ENCODE measurements at regions not wholly inside any gene's neighbourhood (a gene's known extent, or its start where the extent isn't known, plus 50 kb on each side); places are given as distances from the start of the nearest gene placed in this dataset.
"Not testable (repeated sequence)": the region's sequence is repeated elsewhere in the genome, so short reads cannot be mapped to it uniquely, and the experiment has no call there.

DNA sequence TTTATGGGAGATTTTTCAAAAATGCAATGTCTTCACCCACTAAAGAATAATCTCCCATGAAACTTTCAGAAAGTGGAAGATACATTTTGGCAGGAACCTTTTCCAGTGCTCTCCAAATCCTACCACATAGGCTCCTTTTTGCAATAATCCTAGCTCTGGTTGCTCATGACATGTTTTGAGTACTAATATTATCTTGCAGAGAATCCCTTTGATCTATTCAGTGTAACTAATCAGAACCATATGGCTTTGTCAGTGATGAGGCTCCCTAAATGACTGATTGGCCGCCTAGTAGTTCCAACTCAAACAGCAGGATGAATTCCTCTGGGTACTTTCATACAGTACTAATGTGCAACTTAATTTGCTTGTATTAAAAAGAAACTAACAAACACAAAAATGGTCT, 544.0 kb upstream of the FAM98A start:
- POLR2A ChIA-PET: no interaction called here
- no peaks in the 10 kb centered on the region for H3K36me3 Mint-ChIP-seq (ENCODE audit: low read depth)
- H3K9me3 Mint-ChIP-seq (ENCODE audit: insufficient read depth): peaks cover 6% of the 10 kb centered on the region
- no peak for ATAC-seq
- no peaks in the 10 kb centered on the region for H3K27me3 Mint-ChIP-seq (ENCODE audit: low read depth)
- CTCF ChIA-PET: no interaction called here
- no peak overlapping the region for H3K27ac Mint-ChIP-seq
- DNase-seq: no peak
- no peak overlapping the region for H3K4me3 Mint-ChIP-seq
- no peaks in the 10 kb centered on the region for H3K4me1 Mint-ChIP-seq (ENCODE audit: low read depth)

DNA sequence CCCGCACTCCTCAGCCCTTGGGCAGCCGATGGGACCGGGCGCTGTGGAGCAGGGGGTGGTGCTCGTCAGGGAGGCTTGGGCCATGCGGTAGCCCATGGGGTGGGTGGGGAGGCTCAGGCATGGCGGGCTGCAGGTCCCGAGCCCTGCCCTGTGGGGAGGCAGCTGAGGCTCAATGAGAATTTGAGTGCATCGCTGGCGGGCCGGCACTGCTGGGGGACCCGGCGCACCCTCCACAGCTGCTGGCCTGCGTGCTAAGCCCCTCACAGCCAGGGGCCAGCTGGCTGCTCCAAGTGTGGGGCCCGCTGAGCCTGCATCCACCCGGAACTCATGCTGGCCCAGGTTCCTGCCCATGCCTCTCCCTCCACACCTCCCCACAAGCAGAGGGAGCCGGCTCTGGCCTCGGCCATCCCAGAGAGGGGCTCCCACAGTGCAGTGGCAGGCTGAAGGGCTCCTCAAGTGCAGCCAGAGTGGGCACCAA, 543.5 kb upstream of the FAM98A start:
- H3K4me1 Mint-ChIP-seq (ENCODE audit: low read depth); CTCF ChIA-PET; H3K4me3 Mint-ChIP-seq; ATAC-seq; H3K9me3 Mint-ChIP-seq (ENCODE audit: insufficient read depth); DNase-seq; H3K27me3 Mint-ChIP-seq (ENCODE audit: low read depth); H3K27ac Mint-ChIP-seq; H3K36me3 Mint-ChIP-seq (ENCODE audit: low read depth); POLR2A ChIA-PET: not testable (repeated sequence)

DNA sequence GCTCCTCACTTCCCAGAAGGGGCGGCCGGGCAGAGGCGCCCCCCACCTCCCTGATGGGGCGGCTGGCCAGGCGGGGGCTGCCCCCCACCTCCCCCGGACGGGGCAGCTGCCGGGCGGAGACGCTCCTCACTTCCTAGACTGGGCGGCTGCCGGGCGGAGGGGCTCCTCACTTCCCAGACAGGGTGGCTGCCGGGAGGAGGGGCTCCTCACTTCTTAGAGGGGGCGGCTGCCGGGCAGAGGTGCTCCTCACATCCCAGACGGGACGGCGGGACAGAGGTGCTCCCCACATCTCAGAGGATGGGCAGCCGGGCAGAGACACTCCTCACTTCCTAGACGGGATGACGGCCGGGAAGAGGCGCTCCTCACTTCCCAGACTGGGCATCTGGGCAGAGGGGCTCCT, 534.0 kb upstream of the FAM98A start:
- DNase-seq; H3K27ac Mint-ChIP-seq; H3K36me3 Mint-ChIP-seq (ENCODE audit: low read depth); POLR2A ChIA-PET; H3K27me3 Mint-ChIP-seq (ENCODE audit: low read depth); ATAC-seq; H3K4me1 Mint-ChIP-seq (ENCODE audit: low read depth); H3K4me3 Mint-ChIP-seq; H3K9me3 Mint-ChIP-seq (ENCODE audit: insufficient read depth); CTCF ChIA-PET: not testable (repeated sequence)

DNA sequence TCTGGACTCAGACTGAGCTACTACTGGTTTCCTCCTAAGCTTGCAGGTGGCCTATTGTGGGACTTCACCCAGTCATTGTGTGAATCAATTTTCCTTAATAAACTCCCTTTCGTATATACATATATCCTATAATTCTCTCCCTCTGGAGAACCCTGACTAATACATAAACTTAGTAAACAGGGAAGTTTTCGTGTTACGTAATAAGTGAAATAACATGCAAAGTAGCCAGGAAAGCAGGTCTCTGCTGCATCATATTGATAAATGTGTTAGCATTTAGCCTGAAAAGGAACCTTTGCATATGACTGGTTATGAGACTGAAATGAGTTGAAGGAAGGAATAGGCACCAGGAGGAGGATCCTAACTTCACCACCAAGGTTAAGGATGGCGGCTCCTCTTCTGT, 527.2 kb upstream of the FAM98A start:
- Mint-ChIP-seq H3K4me3 (no peak overlapping the region), H3K9me3 (ENCODE audit: insufficient read depth) (no peaks in the 10 kb centered on the region), H3K27me3 (ENCODE audit: low read depth) (no peaks in the 10 kb centered on the region), H3K4me1 (ENCODE audit: low read depth) (no peaks in the 10 kb centered on the region), H3K27ac (no peak overlapping the region), H3K36me3 (ENCODE audit: low read depth) (no peaks in the 10 kb centered on the region)
- no peak for DNase-seq
- CTCF ChIA-PET: no interaction called here
- no peak for ATAC-seq
- POLR2A ChIA-PET: no interaction called here

DNA sequence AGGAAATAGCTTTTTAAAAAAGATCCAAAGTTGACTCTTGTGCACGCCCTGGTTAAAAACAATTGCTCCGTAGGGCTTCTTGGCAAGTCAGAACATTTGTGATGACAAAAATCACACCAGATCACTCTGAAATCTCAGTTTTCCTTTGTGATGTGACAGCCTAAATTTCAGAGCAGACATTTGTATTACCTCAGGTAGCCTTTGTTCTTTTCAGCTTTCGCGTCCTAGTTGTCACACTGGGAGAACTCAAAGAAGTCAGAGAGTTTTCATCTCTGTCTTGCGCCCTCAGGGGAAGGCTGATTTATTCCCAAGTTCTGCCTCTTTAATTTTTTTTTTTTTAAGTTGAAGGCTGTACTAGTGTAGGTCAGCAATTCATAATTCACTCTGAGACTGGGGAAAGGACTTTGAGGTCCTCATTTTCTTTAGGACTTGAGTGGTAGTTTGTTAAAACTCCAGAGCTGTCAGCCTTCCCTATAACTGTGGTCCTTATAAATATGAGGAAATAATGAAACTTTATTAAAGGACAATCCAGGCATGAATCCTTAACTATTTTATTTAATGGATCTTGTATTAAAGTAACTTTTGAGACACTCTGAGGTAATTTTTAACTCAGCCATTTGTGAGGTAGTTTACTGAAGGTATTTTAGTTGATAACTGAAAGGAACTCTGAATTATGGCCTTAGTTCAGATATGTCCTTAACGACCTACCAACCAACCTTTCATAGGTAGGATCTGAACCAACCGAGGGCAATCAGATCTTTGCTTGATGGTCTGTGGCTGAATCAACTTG, 525.1 kb upstream of the FAM98A start:
- Mint-ChIP-seq H3K9me3 (ENCODE audit: insufficient read depth) (no peaks in the 10 kb centered on the region), H3K36me3 (ENCODE audit: low read depth) (no peaks in the 10 kb centered on the region), H3K27ac (no peak overlapping the region), H3K4me3 (no peak overlapping the region), H3K4me1 (ENCODE audit: low read depth) (no peaks in the 10 kb centered on the region), H3K27me3 (ENCODE audit: low read depth) (no peaks in the 10 kb centered on the region)
- DNase-seq (no peak), ATAC-seq (no peak)
- POLR2A ChIA-PET: no interaction called here
- CTCF ChIA-PET: no interaction called here

DNA sequence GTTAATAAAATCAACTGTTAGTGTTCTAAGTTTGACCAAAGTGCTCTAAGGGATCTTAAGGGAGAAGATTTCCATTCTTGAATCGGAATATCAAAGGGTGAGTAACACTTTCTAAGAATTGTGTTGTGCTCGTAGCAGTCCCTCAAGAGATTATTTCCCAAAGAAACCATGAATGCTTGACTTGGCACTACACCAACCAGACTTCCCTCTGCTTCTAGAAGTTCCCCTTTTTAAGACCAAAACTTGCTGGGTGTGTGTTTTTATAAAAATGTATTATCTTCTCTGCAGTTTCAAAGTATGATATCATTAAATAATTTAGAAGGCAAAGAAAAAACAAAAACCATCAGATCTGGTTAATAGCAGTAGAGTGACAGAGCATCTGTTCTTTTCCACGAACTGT, 522.0 kb upstream of the FAM98A start:
- ATAC-seq (no peak), DNase-seq (no peak)
- Mint-ChIP-seq H3K9me3 (ENCODE audit: insufficient read depth) (no peaks in the 10 kb centered on the region), H3K4me3 (no peak overlapping the region), H3K4me1 (ENCODE audit: low read depth) (no peaks in the 10 kb centered on the region), H3K36me3 (ENCODE audit: low read depth) (no peaks in the 10 kb centered on the region), H3K27me3 (ENCODE audit: low read depth) (no peaks in the 10 kb centered on the region), H3K27ac (no peak overlapping the region)
- ChIA-PET POLR2A (no interaction called here), CTCF (no interaction called here)

DNA sequence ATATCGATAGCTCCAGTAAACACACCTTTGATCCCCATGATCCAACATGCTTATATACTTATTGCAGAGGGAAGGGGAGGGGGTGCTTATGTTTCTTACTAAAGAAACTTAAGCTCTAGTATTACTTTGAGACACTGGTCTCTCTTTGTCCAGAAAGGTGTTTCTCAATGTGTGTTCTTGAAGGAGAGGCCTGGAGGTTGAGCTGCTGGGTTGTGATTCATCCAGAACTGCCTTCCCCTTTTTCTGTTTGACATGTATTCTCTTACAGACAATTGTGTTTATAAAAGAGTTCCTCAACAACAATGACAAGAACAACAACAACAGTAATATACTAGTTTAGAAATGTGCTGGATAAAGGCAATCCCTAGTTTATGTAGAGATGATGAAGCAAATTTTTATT, 516.0 kb upstream of the FAM98A start:
- no peaks in the 10 kb centered on the region for H3K27me3 Mint-ChIP-seq (ENCODE audit: low read depth)
- ATAC-seq: no peak
- H3K9me3 Mint-ChIP-seq (ENCODE audit: insufficient read depth): no peaks in the 10 kb centered on the region
- POLR2A ChIA-PET: no interaction called here
- no peak overlapping the region for H3K27ac Mint-ChIP-seq
- CTCF ChIA-PET: no interaction called here
- H3K4me1 Mint-ChIP-seq (ENCODE audit: low read depth): no peaks in the 10 kb centered on the region
- H3K4me3 Mint-ChIP-seq: no peak overlapping the region
- DNase-seq: no peak
- H3K36me3 Mint-ChIP-seq (ENCODE audit: low read depth): no peaks in the 10 kb centered on the region

DNA sequence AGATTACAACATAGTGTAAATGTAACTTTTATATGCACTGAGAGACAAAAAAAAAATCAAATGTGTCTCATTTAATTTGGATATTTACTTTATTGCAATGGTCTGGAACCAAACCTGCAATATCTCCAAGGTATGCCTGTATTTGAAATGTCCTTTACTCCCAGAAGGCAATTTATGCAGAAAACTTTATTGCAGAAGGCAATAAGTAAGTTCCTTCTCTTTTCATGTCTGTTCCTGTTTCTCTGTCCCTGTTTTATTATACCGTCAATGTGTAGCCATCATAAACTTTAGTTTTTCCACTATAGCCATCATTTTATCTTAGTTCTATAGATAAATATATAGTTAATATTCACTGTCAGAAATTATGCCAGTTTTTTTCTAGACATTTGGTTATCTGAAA, 513.1 kb upstream of the FAM98A start:
- H3K4me3 Mint-ChIP-seq: no peak overlapping the region
- no peak for DNase-seq
- H3K27ac Mint-ChIP-seq: no peak overlapping the region
- H3K4me1 Mint-ChIP-seq (ENCODE audit: low read depth): no peaks in the 10 kb centered on the region
- H3K36me3 Mint-ChIP-seq (ENCODE audit: low read depth): no peaks in the 10 kb centered on the region
- CTCF ChIA-PET: no interaction called here
- no peaks in the 10 kb centered on the region for H3K27me3 Mint-ChIP-seq (ENCODE audit: low read depth)
- H3K9me3 Mint-ChIP-seq (ENCODE audit: insufficient read depth): no peaks in the 10 kb centered on the region
- POLR2A ChIA-PET: no interaction called here
- ATAC-seq: no peak

DNA sequence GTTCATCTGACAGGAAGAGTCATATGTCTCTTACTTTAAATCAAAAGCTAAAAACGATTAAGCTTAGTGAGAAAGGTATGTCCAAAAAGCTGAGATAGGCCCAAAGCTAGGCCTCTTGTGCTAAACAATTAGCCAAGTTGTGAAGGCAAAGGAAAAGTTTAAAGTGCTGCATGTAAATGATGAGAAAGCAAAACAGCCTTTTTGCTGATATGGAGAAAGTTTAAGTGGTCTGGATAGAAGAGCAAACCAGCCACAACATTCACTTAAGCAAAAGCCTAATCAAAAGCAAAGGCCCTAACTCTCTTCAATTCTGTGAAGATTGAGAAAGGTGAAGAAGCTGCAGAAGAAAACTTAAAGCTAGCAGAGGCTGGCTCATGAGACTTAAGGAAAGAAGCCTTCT, 511.3 kb upstream of the FAM98A start:
- Mint-ChIP-seq H3K36me3 (ENCODE audit: low read depth) (no peaks in the 10 kb centered on the region), H3K4me3 (no peak overlapping the region), H3K27ac (no peak overlapping the region), H3K27me3 (ENCODE audit: low read depth) (no peaks in the 10 kb centered on the region), H3K4me1 (ENCODE audit: low read depth) (no peaks in the 10 kb centered on the region), H3K9me3 (ENCODE audit: insufficient read depth) (no peaks in the 10 kb centered on the region)
- POLR2A ChIA-PET: no interaction called here
- DNase-seq: no peak
- CTCF ChIA-PET: no interaction called here
- ATAC-seq: no peak

DNA sequence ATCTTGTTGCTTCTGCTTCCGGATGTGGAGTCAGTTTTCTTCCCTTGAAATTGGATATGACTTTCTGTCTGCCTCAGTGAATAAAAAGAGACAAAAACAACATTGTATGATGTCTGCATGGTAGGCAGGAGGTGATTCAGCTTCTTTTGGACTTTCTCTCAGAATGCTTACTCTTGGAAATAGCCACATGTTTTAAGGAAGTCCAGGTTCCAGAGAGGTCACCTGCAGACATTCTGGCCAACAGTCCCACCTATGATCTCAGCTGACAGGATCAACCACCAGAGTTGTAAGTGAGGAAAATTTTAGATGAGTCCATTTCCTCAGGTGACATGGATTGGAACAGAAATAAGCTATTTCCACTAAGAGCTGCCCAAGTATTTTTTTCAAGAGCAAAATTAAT, 508.7 kb upstream of the FAM98A start:
- DNase-seq (no peak), ATAC-seq (no peak)
- POLR2A ChIA-PET: no interaction called here
- Mint-ChIP-seq H3K36me3 (ENCODE audit: low read depth) (no peaks in the 10 kb centered on the region), H3K4me1 (ENCODE audit: low read depth) (no peaks in the 10 kb centered on the region), H3K27ac (no peak overlapping the region), H3K4me3 (no peak overlapping the region), H3K27me3 (ENCODE audit: low read depth) (no peaks in the 10 kb centered on the region), H3K9me3 (ENCODE audit: insufficient read depth) (no peaks in the 10 kb centered on the region)
- CTCF ChIA-PET: no interaction called here

DNA sequence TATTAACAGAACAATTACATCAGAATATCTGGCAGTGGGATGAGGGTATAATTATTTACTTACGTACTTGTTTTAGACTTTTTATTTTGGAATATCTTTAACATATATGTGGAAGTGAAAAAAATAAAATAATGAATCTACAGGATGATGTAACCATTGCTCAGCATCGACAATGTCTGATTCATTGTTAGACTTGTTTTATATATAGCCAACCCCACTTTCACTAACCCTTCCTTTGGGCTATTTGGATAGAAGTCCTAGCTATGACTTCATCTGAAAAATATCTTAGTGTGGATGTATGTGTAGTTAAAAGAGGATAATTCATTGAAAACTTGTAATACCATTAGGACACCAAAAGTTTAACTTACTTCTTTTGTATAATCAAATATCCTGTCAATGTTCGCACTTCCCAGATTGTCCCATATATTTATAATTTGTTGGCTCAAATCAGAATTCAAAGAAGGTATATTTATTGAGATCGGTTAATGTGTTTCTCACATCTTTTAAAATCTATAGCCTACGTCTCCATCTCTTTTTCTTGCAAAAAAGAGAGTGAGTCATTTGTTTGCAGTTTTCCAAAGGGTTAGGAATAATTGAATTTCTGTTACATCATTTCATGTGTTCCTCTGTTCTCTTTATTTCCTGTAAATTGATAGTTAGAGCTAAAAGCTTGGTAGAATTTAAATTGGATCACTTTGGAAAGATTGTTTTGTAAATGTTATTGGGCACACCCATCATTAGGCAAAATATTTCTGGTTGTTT, 506.1 kb upstream of the FAM98A start:
- Mint-ChIP-seq H3K27ac (no peak overlapping the region), H3K9me3 (ENCODE audit: insufficient read depth) (no peaks in the 10 kb centered on the region), H3K27me3 (ENCODE audit: low read depth) (no peaks in the 10 kb centered on the region), H3K4me3 (no peak overlapping the region), H3K4me1 (ENCODE audit: low read depth) (no peaks in the 10 kb centered on the region), H3K36me3 (ENCODE audit: low read depth) (no peaks in the 10 kb centered on the region)
- DNase-seq: no peak
- POLR2A ChIA-PET: no interaction called here
- CTCF ChIA-PET: no interaction called here
- ATAC-seq: no peak

DNA sequence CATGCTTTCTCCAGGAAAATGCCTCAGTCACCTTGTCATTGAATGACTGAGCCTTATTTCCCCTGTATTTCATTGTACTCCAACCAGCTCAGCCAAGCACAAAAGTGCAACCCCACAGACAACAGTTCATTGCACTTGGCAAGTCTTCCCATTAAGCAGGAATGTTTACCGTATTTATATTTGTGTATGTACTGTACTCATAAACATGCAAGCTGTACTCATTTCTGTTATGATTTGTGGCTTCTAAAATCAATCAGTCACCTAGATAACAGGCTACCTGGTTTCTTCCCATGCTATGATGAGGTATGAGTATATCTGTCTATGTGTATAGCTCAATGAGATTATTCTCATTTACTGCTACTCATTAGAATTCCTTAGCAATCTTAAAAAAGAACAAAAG, 505.5 kb upstream of the FAM98A start:
- no peaks in the 10 kb centered on the region for H3K36me3 Mint-ChIP-seq (ENCODE audit: low read depth)
- DNase-seq: no peak
- ChIA-PET POLR2A (no interaction called here), CTCF (no interaction called here)
- no peaks in the 10 kb centered on the region for H3K27me3 Mint-ChIP-seq (ENCODE audit: low read depth)
- no peak overlapping the region for H3K4me3 Mint-ChIP-seq
- no peaks in the 10 kb centered on the region for H3K4me1 Mint-ChIP-seq (ENCODE audit: low read depth)
- no peak overlapping the region for H3K27ac Mint-ChIP-seq
- no peak for ATAC-seq
- H3K9me3 Mint-ChIP-seq (ENCODE audit: insufficient read depth): no peaks in the 10 kb centered on the region

DNA sequence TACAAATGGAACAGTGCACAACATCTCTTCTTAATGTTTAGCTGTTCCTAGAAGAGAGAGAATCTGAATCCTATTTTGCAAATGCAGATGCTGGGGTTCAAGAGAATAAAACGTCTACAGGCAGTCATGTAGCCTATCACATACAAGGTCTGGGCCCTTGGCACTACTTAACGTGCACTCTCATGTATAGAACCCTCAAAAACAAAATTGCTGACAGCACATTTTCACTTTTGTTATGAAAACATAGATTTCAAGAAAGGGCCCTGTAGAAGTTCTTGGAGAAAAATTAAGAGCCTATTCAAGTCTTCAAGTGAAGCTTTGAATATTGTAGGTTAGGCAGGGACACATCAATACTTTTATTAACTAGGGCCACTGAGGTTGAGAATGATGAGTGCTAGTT, 504.3 kb upstream of the FAM98A start:
- CTCF ChIA-PET: no interaction called here
- ATAC-seq (no peak), DNase-seq (no peak)
- no peaks in the 10 kb centered on the region for H3K9me3 Mint-ChIP-seq (ENCODE audit: insufficient read depth)
- no peaks in the 10 kb centered on the region for H3K4me1 Mint-ChIP-seq (ENCODE audit: low read depth)
- H3K4me3 Mint-ChIP-seq: no peak overlapping the region
- H3K27ac Mint-ChIP-seq: no peak overlapping the region
- no peaks in the 10 kb centered on the region for H3K36me3 Mint-ChIP-seq (ENCODE audit: low read depth)
- POLR2A ChIA-PET: no interaction called here
- H3K27me3 Mint-ChIP-seq (ENCODE audit: low read depth): no peaks in the 10 kb centered on the region

Measured in activated CD8-positive, alpha-beta T cell treated with anti-CD3 and anti-CD28 coated beads, Interleukin-2, amount 10 ng/mL, durations not matched to agents 7 days and 5 days (primary cell).